CD4-positive, alpha-beta T cell treated with Interleukin-17A for 4 hours (primary cell): ENCODE measurements at regions not wholly inside any gene's neighbourhood (a gene's known extent, or its start where the extent isn't known, plus 50 kb on each side); places are given as distances from the start of the nearest gene placed in this dataset.
"Not testable (repeated sequence)": the region's sequence is repeated elsewhere in the genome, so short reads cannot be mapped to it uniquely, and the experiment has no call there.

Source experiments
- DNase-seq: peaks from one replicate; pipeline ENCODE4 v3.0.0-alpha.2; 2020; ENCODE audit warnings: mixed read lengths

- not testable (repeated sequence) for DNase-seq
Measured at GRCh38 chr5:1635477-1635876, 111.7 kb upstream of the LPCAT1 start.

- no peak for DNase-seq
Measured at GRCh38 chr5:1634337-1634661, 110.5 kb upstream of the LPCAT1 start.

- DNase-seq, result peak; percentile 80
Measured at GRCh38 chr5:1633605-1634336, 110.0 kb upstream of the LPCAT1 start.

- not testable (repeated sequence) for DNase-seq
Measured at GRCh38 chr5:1631004-1631403, 107.2 kb upstream of the LPCAT1 start.

GRCh38 chr5:1626397-1626796 lies 102.6 kb upstream of the LPCAT1 start:
- DNase-seq, result not testable (repeated sequence)

- DNase-seq, result not testable (repeated sequence)
Measured at GRCh38 chr5:1619531-1619930, 95.8 kb upstream of the LPCAT1 start.

- not testable (repeated sequence) for DNase-seq
Measured at GRCh38 chr5:1618296-1618865, 94.6 kb upstream of the LPCAT1 start.

GRCh38 chr5:1617236-1617755 lies 93.5 kb upstream of the LPCAT1 start:
- not testable (repeated sequence) for DNase-seq

GRCh38 chr5:1613515-1613914 lies 89.8 kb upstream of the LPCAT1 start:
- DNase-seq, result not testable (repeated sequence)

GRCh38 chr5:1610526-1610925 lies 86.8 kb upstream of the LPCAT1 start:
- DNase-seq, result not testable (repeated sequence)

- not testable (repeated sequence) for DNase-seq
Measured at GRCh38 chr5:1609111-1609510, 85.4 kb upstream of the LPCAT1 start.

GRCh38 chr5:1608336-1608735 lies 84.6 kb upstream of the LPCAT1 start:
- DNase-seq, result peak; percentile 12

- not testable (repeated sequence) for DNase-seq
Measured at GRCh38 chr5:1606951-1607350, 83.2 kb upstream of the LPCAT1 start.

GRCh38 chr5:1603916-1604315 lies 80.2 kb upstream of the LPCAT1 start:
- not testable (repeated sequence) for DNase-seq

- DNase-seq, result not testable (repeated sequence)
Measured at GRCh38 chr5:1601565-1601964, 77.8 kb upstream of the LPCAT1 start.

- DNase-seq, result not testable (repeated sequence)
Measured at GRCh38 chr5:1598950-1599737, 75.4 kb upstream of the LPCAT1 start.

GRCh38 chr5:1597093-1597473 lies 73.3 kb upstream of the LPCAT1 start:
- not testable (repeated sequence) for DNase-seq

- DNase-seq, result not testable (repeated sequence)
Measured at GRCh38 chr5:1596462-1597092, 72.8 kb upstream of the LPCAT1 start.

- DNase-seq, result peak; percentile 79
Measured at GRCh38 chr5:1594357-1595106, 70.8 kb upstream of the LPCAT1 start.

- no peak for DNase-seq
Measured at GRCh38 chr5:1593903-1594356, 70.2 kb upstream of the LPCAT1 start.

- not testable (repeated sequence) for DNase-seq
Measured at GRCh38 chr5:1588071-1588694, 64.4 kb upstream of the LPCAT1 start.
